ENCODE measurements at regions not wholly inside any gene's neighbourhood (a gene's known extent, or its start where the extent isn't known, plus 50 kb on each side); places are given as distances from the start of the nearest gene placed in this dataset.

DNA sequence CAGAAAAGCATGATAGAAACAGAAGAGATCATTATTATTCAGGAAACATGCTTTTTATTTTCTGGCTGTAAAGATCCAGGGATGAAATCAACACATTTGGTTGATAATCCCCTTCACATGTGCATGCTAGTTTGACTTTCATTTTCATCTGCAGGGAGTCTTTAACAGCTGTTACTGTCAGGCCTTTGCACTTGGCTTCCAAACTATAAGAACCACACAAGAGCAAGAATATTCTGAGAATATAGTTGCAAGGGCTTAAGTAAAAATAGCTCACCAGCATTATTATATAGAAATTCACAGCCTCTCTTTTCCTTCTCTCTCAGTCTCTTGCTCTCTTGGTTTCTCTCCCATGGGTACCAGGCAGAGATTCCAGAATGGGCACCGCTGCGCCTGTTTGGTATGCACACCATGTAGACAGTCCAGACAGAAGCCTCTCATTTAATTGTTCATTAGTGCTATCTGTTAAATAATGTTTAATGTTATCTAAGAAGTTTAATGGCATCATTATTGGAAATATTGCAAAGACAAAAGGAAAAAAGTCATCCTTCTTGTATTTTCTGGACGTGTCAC, 622.3 kb upstream of the PLXNA2 start:
- DNase-seq = no peak

- no peak for DNase-seq
These were observed 624.4 kb upstream of the PLXNA2 start for GRCh38 chr1:208868554-208868953.

- DNase-seq = no peak
These were observed 630.7 kb upstream of the PLXNA2 start for GRCh38 chr1:208874915-208875314.

- no peak for DNase-seq
These were observed 634.8 kb upstream of the PLXNA2 start for GRCh38 chr1:208879022-208879421.

GRCh38 chr1:208880433-208881100, 636.4 kb upstream of the PLXNA2 start:
- DNase-seq = no peak

GRCh38 chr1:208885060-208885459, 640.9 kb upstream of the PLXNA2 start:
- no peak for DNase-seq

DNA sequence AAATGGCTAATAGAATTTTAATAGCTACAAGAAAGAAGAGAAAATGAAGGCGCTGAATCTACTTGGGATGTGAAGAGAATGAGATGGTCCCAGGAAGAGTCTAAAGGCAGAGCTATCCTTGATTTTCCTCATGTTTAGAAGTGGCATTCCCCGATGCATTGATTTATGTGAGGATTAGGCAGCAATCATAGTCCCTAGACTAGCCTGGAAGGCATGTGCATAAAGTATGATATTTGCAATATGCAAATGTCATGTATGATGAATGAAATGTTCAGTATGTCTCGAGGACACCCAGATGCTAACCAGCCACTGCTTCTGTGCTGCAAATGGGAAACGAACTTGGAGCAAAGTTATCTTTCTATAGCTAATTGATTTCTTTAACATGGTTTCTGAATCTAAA, 641.5 kb upstream of the PLXNA2 start:
- no peak for DNase-seq

DNA sequence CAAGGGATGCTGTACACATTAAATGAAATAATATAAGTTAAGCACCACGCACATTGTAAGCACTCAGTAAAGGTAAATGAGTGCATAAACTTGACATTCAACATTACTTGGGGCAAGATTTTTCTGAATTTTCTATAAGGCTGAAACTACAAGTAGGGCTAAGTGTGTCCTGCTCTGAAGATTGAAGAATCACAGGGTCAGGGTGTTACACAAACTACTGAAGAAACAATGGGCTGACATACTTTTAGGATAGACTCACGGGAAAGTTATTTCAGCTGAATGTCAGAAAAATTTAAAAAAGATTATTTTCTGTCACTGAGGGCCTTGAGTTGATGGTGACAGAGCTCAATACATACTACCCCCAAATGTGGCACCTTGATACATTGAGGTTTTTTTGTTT, 644.2 kb upstream of the PLXNA2 start:
- DNase-seq = no peak

DNA sequence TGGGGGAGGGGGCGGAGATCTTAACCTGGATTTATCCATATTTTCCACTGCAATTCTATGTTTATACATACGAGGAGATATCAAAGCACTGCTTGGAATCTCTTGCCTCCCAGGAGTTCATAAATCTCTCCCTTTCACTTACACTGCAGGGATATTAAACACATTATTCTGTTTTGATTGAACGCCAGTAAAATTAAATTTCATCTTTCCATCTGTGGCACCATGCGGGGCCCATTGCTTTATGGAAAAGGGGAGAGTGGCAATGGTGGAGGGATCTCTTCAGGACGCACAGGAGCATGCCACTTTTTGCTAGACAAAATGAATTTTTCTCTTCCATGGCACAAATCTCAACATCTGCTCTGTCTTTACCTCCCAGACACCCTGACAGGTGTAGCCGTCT, 648.0 kb upstream of the PLXNA2 start:
- no peak for DNase-seq

GRCh38 chr1:208893251-208893650, 649.1 kb upstream of the PLXNA2 start:
- no peak for DNase-seq

DNA sequence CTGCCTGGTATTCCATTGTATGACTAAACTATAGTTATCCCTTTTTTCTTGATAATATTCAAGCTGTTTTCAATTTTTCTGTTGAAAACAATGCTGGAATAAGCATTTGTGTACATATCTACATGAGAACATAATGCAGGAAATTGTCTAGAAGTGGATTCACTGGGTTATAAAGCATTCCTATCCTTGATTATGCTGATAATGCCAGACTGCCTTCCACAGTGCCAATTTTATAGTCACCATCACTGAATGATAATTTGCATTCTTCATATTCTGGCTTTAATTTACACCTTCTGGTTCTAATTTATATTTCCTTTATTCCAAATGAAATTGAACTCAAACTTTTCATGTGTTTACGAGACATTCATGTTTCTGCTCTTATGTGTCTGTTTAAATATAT, 651.0 kb upstream of the PLXNA2 start:
- no peak for DNase-seq

GRCh38 chr1:208895820-208896219, 651.6 kb upstream of the PLXNA2 start:
- no peak for DNase-seq

GRCh38 chr1:208896768-208897167, 652.6 kb upstream of the PLXNA2 start:
- DNase-seq = no peak

DNA sequence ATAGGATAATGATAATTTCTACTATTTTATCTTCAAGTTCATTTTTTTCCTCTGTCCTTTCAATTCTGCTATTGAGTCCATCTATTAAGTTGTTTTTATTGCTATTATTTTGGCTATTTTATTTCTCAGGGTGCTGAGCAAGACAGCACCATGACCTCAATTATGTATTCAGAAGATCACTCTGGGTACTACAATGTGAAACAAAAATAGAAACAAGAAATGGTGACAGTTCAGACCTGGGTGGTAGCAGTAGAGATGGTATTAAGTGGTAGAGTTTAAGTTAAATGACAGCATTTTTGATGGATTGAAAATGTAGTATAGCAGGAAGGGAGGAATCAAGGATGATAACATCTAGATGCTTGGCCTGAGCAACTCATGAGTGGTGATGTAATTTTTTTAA, 655.3 kb upstream of the PLXNA2 start:
- DNase-seq = no peak

DNA sequence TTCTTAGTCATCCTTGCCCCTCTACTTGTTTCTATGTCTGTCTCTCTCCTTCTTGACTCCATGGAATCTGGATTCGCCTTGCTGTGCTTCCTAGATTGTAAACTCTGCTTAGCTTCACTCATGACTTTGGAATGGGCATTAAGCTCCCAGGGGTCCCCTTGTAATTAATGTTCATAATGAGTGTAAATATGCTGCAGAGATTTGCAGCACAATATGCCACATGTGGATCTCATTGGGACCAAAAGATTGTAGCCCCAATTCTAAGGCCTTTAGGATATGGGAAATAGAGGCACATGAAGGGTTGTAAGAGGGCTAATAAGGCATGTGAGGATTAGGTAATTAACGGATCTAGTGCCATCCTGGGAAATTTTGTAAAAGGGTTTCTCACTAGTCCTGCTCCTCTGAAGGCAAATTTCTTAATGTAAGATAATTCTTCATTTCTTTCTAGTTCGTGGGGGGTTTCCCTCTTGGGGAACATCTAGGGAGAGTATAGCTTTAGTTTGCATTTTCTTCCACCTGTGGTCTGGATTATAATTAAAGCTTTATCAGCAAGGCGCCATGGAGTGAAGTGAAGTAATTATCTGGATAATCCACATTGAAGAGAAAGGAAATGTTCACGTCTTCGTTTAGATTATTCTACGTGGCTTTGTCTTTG, 659.2 kb upstream of the PLXNA2 start:
- DNase-seq = no peak

DNA sequence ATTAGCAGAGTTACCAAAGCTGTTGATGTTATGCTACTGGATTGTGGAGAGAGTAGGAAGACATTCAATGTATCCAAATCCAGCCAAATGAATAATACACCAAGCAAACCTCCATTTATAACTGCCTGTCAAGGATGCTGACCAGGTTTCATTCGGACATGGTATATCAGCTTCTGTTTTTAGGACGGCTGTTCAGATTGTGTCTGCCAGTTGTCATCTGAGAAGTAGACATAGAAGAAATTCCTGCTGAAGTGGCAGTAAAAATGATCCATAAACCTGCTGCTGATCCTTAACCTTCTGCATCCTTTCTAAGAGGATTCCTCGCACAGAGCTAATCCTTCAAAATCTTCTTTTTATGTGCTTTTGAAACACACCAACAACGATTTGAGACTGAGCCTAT, 663.6 kb upstream of the PLXNA2 start:
- DNase-seq = no peak

GRCh38 chr1:208909011-208909984, 665.1 kb upstream of the PLXNA2 start:
- DNase-seq = no peak

DNA sequence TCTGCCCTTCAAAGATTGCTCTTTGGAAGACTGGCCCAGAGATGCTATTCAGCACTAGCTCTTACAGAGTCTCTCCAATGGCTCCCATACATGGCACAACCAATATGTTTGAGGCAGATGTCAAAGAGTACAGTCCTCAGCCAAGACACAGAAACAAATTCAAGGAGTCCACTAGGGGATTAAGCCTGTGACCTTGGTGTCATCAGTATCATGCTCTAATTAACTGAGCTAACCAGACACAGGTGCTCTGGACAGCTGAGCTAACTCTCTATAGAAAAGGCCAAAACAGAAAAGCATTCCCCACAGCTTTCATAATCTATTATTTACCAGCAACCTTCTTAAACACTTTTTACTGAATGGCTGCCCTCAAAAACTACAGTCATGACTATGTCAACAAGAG, 666.0 kb upstream of the PLXNA2 start:
- DNase-seq = no peak

GRCh38 chr1:208917281-208917680, 666.2 kb upstream of the CAMK1G start:
- DNase-seq = no peak

DNA sequence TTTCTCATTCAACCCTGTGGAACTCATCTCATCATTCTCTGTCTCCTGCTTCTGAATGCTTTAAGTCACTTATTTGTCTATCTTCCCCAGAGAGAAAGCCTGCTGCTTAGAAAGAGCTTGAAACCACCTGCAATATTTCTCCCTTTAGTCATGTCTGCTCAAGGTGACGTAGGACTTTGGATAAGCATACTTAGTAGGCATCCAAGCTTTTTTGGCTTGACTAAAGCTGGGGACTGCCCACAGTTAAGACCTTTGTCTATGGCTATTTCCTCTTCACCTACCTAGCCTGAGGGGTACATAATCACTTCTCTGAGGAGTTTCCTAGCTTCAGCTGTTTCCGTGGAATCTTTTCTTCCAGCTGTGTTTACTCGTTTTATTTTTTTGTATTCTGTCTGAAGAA, 665.8 kb upstream of the CAMK1G start:
- no peak for DNase-seq

GRCh38 chr1:208918160-208918559, 665.4 kb upstream of the CAMK1G start:
- no peak for DNase-seq

GRCh38 chr1:208919371-208919770, 664.1 kb upstream of the CAMK1G start:
- no peak for DNase-seq

DNA sequence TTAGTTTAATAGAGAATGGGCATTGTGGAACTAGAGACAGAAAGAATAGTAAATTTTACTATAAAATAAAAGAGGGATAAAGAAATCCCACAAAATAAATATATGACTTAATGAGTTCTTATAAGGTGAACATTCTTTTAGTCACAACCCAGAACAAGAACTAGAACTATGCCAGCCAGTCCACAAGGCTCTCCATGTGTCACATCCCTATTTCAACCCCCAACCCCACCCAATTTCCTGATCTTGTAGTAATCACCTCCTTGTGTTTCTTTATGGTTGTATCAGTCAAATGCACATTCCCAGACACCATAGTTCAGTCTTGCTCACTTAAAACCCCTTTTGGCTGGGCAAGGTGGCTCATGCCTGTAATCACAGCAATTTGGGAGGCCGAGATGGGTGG, 662.3 kb upstream of the CAMK1G start:
- no peak for DNase-seq

- DNase-seq = no peak
These were observed 660.1 kb upstream of the CAMK1G start for GRCh38 chr1:208923456-208923855.
